ENCODE measurements at regions not wholly inside any gene's neighbourhood (a gene's known extent, or its start where the extent isn't known, plus 50 kb on each side); places are given as distances from the start of the nearest gene placed in this dataset.

DNA sequence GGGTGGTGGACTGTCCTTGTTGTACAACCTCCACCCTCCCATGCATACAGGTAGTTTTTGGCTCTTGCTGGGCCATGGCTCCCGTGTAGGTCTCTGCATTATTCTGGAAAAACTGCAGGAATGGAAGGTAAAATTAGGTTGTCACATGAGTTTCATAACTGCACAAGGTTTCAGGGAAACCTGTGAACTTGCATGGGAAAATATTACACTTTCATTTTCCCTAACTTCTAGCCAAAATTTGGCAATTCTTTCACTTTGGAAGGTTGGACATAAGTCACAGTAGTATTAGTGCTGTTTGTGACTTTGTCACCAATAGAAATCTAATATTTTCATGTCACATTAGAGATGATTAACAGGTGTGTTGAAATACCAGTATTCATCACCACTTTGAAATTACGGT, 118.1 kb upstream of the MGAT5 start (continued):
- TF ChIP-seq, protein P1, sequence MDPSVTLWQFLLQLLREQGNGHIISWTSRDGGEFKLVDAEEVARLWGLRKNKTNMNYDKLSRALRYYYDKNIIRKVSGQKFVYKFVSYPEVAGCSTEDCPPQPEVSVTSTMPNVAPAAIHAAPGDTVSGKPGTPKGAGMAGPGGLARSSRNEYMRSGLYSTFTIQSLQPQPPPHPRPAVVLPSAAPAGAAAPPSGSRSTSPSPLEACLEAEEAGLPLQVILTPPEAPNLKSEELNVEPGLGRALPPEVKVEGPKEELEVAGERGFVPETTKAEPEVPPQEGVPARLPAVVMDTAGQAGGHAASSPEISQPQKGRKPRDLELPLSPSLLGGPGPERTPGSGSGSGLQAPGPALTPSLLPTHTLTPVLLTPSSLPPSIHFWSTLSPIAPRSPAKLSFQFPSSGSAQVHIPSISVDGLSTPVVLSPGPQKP (IDR thresholded peaks at IDR 0.05; ENCODE audit: low read depth, low read length), result no peak
- TF ChIP-seq, protein P2, sequence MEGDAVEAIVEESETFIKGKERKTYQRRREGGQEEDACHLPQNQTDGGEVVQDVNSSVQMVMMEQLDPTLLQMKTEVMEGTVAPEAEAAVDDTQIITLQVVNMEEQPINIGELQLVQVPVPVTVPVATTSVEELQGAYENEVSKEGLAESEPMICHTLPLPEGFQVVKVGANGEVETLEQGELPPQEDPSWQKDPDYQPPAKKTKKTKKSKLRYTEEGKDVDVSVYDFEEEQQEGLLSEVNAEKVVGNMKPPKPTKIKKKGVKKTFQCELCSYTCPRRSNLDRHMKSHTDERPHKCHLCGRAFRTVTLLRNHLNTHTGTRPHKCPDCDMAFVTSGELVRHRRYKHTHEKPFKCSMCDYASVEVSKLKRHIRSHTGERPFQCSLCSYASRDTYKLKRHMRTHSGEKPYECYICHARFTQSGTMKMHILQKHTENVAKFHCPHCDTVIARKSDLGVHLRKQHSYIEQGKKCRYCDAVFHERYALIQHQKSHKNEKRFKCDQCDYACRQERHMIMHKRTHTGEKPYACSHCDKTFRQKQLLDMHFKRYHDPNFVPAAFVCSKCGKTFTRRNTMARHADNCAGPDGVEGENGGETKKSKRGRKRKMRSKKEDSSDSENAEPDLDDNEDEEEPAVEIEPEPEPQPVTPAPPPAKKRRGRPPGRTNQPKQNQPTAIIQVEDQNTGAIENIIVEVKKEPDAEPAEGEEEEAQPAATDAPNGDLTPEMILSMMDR (IDR thresholded peaks at IDR 0.05 in 2 of 3, conservative IDR thresholded peaks at IDR 0.05 in 1 of 3; ENCODE audit: control insufficient read depth in 2 of 3, extremely low read depth in 1 of 3, insufficient read depth in 1 of 3, low read depth in 3 of 3, low read length in 3 of 3), result no peak
- TF ChIP-seq FOXK2 (IDR thresholded peaks at IDR 0.05) (no peak), IKZF1 (conservative IDR thresholded peaks at IDR 0.05) (no peak), NRF1 (conservative IDR thresholded peaks at IDR 0.05; ENCODE audit: low read depth, low read length) (no peak), TCF12 (IDR thresholded peaks at IDR 0.05; ENCODE audit: low read depth, low read length) (no peak), ZNF24 (IDR thresholded peaks at IDR 0.05) (no peak), EP300 (IDR thresholded peaks at IDR 0.05; ENCODE audit: borderline replicate concordance in 1 of 2, control insufficient read depth in 1 of 2, low read depth in 2 of 2, low read length in 2 of 2) (no peak), NFIC (IDR thresholded peaks at IDR 0.05; ENCODE audit: low read depth, low read length) (no peak)
- TF ChIP-seq, protein P3, sequence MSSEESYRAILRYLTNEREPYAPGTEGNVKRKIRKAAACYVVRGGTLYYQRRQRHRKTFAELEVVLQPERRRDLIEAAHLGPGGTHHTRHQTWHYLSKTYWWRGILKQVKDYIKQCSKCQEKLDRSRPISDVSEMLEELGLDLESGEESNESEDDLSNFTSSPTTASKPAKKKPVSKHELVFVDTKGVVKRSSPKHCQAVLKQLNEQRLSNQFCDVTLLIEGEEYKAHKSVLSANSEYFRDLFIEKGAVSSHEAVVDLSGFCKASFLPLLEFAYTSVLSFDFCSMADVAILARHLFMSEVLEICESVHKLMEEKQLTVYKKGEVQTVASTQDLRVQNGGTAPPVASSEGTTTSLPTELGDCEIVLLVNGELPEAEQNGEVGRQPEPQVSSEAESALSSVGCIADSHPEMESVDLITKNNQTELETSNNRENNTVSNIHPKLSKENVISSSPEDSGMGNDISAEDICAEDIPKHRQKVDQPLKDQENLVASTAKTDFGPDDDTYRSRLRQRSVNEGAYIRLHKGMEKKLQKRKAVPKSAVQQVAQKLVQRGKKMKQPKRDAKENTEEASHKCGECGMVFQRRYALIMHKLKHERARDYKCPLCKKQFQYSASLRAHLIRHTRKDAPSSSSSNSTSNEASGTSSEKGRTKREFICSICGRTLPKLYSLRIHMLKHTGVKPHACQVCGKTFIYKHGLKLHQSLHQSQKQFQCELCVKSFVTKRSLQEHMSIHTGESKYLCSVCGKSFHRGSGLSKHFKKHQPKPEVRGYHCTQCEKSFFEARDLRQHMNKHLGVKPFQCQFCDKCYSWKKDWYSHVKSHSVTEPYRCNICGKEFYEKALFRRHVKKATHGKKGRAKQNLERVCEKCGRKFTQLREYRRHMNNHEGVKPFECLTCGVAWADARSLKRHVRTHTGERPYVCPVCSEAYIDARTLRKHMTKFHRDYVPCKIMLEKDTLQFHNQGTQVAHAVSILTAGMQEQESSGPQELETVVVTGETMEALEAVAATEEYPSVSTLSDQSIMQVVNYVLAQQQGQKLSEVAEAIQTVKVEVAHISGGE (CRISPR knock-in tag; IDR thresholded peaks at IDR 0.05), result no peak

Data from GM12878 (cell line).